Nephron progenitor cell (in vitro differentiated cells): ENCODE measurements at regions not wholly inside any gene's neighbourhood (a gene's known extent, or its start where the extent isn't known, plus 50 kb on each side); places are given as distances from the start of the nearest gene placed in this dataset.

ENCODE experiments used
- DNase-seq: peaks from one replicate; pipeline ENCODE4 v3.0.0; 2021
- H3K27ac Mint-ChIP-seq: 2 replicates; pipeline ENCODE4 v1.8.0; 2021; ENCODE audit warnings: mild to moderate bottlenecking, moderate library complexity, mixed read lengths
- H3K27me3 Mint-ChIP-seq: 2 replicates; pipeline ENCODE4 v1.8.0; 2021; ENCODE audit warnings: mild to moderate bottlenecking, low read depth, mixed read lengths; ENCODE audit not compliant: poor library complexity
- H3K36me3 Mint-ChIP-seq: 2 replicates; pipeline ENCODE4 v1.8.0; 2021; ENCODE audit warnings: low read depth, mixed read lengths
- H3K4me1 Mint-ChIP-seq: 2 replicates; pipeline ENCODE4 v1.8.0; 2021; ENCODE audit warnings: mixed read lengths
- H3K4me3 Mint-ChIP-seq: 2 replicates; pipeline ENCODE4 v1.8.0; 2021; ENCODE audit warnings: mild to moderate bottlenecking, moderate library complexity, mixed read lengths
- H3K9me3 Mint-ChIP-seq: 2 replicates; pipeline ENCODE4 v1.8.0; 2021; ENCODE audit warnings: mild to moderate bottlenecking, moderate library complexity, mixed read lengths
- TF ChIP-seq, protein P1 (sequence below): fragments of 200-600 bp; sonication (generic); IDR thresholded peaks from 2 replicates; pipeline ENCODE4 v1.5.0; 2021; ENCODE audit warnings: antibody characterized with exemption

- no peaks in the 10 kb centered on the region for H3K36me3 Mint-ChIP-seq
- no peak overlapping the region for H3K27ac Mint-ChIP-seq
- TF ChIP-seq, protein P1, sequence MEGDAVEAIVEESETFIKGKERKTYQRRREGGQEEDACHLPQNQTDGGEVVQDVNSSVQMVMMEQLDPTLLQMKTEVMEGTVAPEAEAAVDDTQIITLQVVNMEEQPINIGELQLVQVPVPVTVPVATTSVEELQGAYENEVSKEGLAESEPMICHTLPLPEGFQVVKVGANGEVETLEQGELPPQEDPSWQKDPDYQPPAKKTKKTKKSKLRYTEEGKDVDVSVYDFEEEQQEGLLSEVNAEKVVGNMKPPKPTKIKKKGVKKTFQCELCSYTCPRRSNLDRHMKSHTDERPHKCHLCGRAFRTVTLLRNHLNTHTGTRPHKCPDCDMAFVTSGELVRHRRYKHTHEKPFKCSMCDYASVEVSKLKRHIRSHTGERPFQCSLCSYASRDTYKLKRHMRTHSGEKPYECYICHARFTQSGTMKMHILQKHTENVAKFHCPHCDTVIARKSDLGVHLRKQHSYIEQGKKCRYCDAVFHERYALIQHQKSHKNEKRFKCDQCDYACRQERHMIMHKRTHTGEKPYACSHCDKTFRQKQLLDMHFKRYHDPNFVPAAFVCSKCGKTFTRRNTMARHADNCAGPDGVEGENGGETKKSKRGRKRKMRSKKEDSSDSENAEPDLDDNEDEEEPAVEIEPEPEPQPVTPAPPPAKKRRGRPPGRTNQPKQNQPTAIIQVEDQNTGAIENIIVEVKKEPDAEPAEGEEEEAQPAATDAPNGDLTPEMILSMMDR: no peak
- peaks cover 5% of the 10 kb centered on the region for H3K4me1 Mint-ChIP-seq
- H3K4me3 Mint-ChIP-seq: no peak overlapping the region
- no peaks in the 10 kb centered on the region for H3K9me3 Mint-ChIP-seq
- no peak for DNase-seq
- H3K27me3 Mint-ChIP-seq: no peaks in the 10 kb centered on the region
These were observed 313.2 kb downstream of the HIVEP2 start for GRCh38 chr6:142631517-142632385.

- DNase-seq: no peak
- Mint-ChIP-seq H3K27me3 (no peaks in the 10 kb centered on the region), H3K4me3 (no peak overlapping the region), H3K27ac (no peak overlapping the region), H3K36me3 (no peaks in the 10 kb centered on the region), H3K9me3 (no peaks in the 10 kb centered on the region), H3K4me1 (peaks cover 5% of the 10 kb centered on the region)
- TF ChIP-seq, protein P1: no peak
These were observed 311.7 kb downstream of the HIVEP2 start for GRCh38 chr6:142633317-142633716.

DNA sequence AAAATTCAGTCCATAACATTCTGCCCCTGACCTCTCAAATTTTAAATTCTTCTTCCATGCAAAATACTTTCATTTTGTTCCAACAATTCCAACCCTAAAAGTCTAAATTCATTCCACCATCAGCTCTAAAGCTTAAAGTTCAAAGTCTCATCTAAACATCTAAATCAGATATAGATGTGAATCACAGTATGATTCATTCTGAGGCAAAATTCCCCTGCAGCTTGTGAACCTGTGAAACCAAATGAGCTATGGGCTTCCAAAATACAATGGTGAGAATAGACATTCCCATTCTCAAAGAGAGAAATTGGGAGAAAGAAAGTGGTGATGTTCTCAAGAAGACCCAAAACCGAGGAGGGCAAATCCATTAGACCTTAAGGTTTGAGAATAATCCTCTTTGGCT, 309.8 kb downstream of the HIVEP2 start:
- H3K4me1 Mint-ChIP-seq: peaks cover 4% of the 10 kb centered on the region
- H3K27me3 Mint-ChIP-seq: no peaks in the 10 kb centered on the region
- no peak overlapping the region for H3K27ac Mint-ChIP-seq
- no peaks in the 10 kb centered on the region for H3K36me3 Mint-ChIP-seq
- H3K4me3 Mint-ChIP-seq: no peak overlapping the region
- TF ChIP-seq, protein P1: no peak
- no peaks in the 10 kb centered on the region for H3K9me3 Mint-ChIP-seq
- no peak for DNase-seq

DNA sequence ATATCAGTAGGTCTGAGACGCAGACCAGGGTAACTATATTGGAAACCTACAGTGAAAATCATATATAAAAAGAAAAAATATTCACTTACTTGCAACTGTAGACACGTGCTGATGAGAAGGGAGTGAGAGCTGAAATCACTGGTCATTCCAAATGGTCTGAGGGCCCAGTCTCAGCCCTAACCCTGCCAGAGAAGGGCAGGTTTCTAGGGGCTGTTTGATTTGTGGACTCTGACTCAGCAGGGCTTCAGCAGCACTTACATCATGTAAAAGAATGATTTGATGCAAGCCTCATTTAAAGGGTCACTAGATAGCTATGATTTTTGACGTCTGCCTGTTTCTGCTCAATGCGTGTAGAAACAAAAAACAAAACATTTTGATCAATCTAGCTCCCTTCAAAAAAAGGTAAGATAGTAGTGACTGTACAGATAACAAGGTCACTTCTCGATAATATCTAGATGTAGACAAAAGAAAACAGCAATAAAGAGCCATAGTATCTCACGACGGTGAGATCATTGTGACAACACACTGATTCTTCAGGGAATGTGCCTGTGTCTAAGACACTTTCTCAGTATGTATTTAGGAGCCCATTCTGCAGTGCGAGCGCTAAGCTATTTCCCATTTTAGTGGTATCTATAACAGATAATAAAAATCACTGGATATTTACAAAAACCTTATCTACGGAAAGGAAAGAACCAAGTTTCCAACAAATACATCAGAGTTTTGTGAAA, 307.2 kb downstream of the HIVEP2 start:
- Mint-ChIP-seq H3K27me3 (no peaks in the 10 kb centered on the region), H3K27ac (no peak overlapping the region), H3K4me3 (no peak overlapping the region), H3K4me1 (no peaks in the 10 kb centered on the region), H3K9me3 (peaks cover 6% of the 10 kb centered on the region), H3K36me3 (no peaks in the 10 kb centered on the region)
- DNase-seq: no peak
- TF ChIP-seq, protein P1: no peak

GRCh38 chr6:142642651-142643050, 302.3 kb downstream of the HIVEP2 start:
- no peaks in the 10 kb centered on the region for H3K27me3 Mint-ChIP-seq

More at GRCh38 chr6:142642651-142643050, 302.3 kb downstream of the HIVEP2 start:
- Mint-ChIP-seq H3K9me3 (peaks cover 6% of the 10 kb centered on the region), H3K4me3 (no peak overlapping the region), H3K4me1 (peaks cover 7% of the 10 kb centered on the region), H3K27ac (no peak overlapping the region), H3K36me3 (no peaks in the 10 kb centered on the region)
- no peak for DNase-seq
- TF ChIP-seq, protein P1: no peak
